GM12878 (cell line): ENCODE measurements at regions not wholly inside any gene's neighbourhood (a gene's known extent, or its start where the extent isn't known, plus 50 kb on each side); places are given as distances from the start of the nearest gene placed in this dataset.

ENCODE experiments used
- EED ChIP-seq: sonication (generic); IDR thresholded peaks from 2 replicates; pipeline ENCODE4 v1.6.1; 2016; ENCODE audit warnings: antibody characterized with exemption, low read depth
- FOXM1 ChIP-seq: IDR thresholded peaks from 2 replicates; pipeline ENCODE4 v1.6.1; 2012; ENCODE audit warnings: low read depth, mild to moderate bottlenecking, inconsistent platforms, low read length, moderate library complexity
- GABPA ChIP-seq: IDR thresholded peaks from 2 replicates; pipeline ENCODE4 v1.6.1; 2014; ENCODE audit warnings: antibody characterized with exemption, low read depth, mild to moderate bottlenecking, inconsistent platforms
- JUNB ChIP-seq: IDR thresholded peaks from 2 replicates; pipeline ENCODE4 v1.6.1; 2016; ENCODE audit warnings: antibody characterized with exemption, mild to moderate bottlenecking
- KDM1A ChIP-seq: fragments of 200-600 bp; sonication (generic); IDR thresholded peaks from 2 replicates; pipeline ENCODE4 v1.6.1; 2016; ENCODE audit warnings: borderline replicate concordance
- POLR2AphosphoS5 ChIP-seq: IDR thresholded peaks from 2 replicates; pipeline ENCODE4 v1.6.1; 2011; ENCODE audit warnings: mild to moderate bottlenecking, low read length, inconsistent platforms
- SUZ12 ChIP-seq: fragments of 200-600 bp; sonication (generic); IDR thresholded peaks from one replicate; pipeline ENCODE4 v1.6.1; 2018; ENCODE audit warnings: antibody characterized with exemption, mild to moderate bottlenecking; ENCODE audit not compliant: unreplicated experiment
- TAF1 ChIP-seq: IDR thresholded peaks from 2 replicates; pipeline ENCODE4 v1.6.1; 2011; ENCODE audit warnings: mild to moderate bottlenecking, low read depth, low read length, borderline replicate concordance
- ZNF207 ChIP-seq: fragments of 450-650 bp; IDR thresholded peaks from 2 replicates; pipeline ENCODE4 v1.6.1; 2014; ENCODE audit warnings: antibody characterized with exemption, mild to moderate bottlenecking, borderline replicate concordance
- TF ChIP-seq, protein P1 (sequence below), 3 experiments: IDR thresholded peaks in 2 of 3; conservative IDR thresholded peaks in 1 of 3; 2 replicates each; pipeline ENCODE4 v1.5.1; 2011; ENCODE audit warnings: low read depth in 3 of 3, low read length in 3 of 3, mild to moderate bottlenecking in 3 of 3, control low read depth in 2 of 3, moderate library complexity in 2 of 3, inconsistent platforms in 1 of 3, mixed read lengths in 1 of 3; ENCODE audit not compliant: control insufficient read depth in 2 of 3, insufficient read depth in 1 of 3; ENCODE audit errors: extremely low read depth in 1 of 3

DNA sequence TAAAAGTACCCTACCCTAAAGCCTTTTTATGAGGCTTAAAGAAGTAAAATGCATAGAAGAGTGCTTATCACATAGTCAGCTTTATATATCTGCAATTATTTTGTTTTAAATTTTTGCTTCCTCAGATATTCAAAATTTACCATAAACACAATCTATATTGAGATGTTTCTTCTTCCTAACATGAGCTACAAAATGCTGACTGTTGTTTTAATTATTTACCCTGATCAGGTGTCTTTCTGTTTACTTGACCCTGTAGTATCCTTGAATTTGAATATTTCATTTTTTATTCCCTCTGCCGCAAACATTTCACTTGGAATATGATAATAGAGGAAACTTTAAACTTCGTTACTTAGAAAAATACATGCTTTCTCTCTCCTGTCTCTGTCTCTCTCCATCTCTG is 147.9 kb downstream of the TMX3 start:
- no peak for TF ChIP-seq TAF1
- no peak for TF ChIP-seq EED
- TF ChIP-seq, protein P1, sequence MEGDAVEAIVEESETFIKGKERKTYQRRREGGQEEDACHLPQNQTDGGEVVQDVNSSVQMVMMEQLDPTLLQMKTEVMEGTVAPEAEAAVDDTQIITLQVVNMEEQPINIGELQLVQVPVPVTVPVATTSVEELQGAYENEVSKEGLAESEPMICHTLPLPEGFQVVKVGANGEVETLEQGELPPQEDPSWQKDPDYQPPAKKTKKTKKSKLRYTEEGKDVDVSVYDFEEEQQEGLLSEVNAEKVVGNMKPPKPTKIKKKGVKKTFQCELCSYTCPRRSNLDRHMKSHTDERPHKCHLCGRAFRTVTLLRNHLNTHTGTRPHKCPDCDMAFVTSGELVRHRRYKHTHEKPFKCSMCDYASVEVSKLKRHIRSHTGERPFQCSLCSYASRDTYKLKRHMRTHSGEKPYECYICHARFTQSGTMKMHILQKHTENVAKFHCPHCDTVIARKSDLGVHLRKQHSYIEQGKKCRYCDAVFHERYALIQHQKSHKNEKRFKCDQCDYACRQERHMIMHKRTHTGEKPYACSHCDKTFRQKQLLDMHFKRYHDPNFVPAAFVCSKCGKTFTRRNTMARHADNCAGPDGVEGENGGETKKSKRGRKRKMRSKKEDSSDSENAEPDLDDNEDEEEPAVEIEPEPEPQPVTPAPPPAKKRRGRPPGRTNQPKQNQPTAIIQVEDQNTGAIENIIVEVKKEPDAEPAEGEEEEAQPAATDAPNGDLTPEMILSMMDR (IDR thresholded peaks at IDR 0.05 in 2 of 3, conservative IDR thresholded peaks at IDR 0.05 in 1 of 3; ENCODE audit: control insufficient read depth in 2 of 3, extremely low read depth in 1 of 3, insufficient read depth in 1 of 3, low read depth in 3 of 3, low read length in 3 of 3) = no peak
- no peak for TF ChIP-seq ZNF207
- no peak for TF ChIP-seq FOXM1
- no peak for TF ChIP-seq GABPA
- no peak for TF ChIP-seq SUZ12
- TF ChIP-seq POLR2AphosphoS5 = no peak
- no peak for TF ChIP-seq KDM1A
- TF ChIP-seq JUNB = no peak
